CD4-positive, alpha-beta T cell treated with Interleukin-6 at 100 ng/mL for 8 hours (primary cell): ENCODE measurements at regions not wholly inside any gene's neighbourhood (a gene's known extent, or its start where the extent isn't known, plus 50 kb on each side); places are given as distances from the start of the nearest gene placed in this dataset.

Source experiments
- DNase-seq: peaks from one replicate; pipeline ENCODE4 v3.0.0-alpha.2; 2020; ENCODE audit warnings: mixed read lengths, low spot score

GRCh38 chr2:238688193-238689153 is 159.4 kb upstream of the TWIST2 start:
- no peak for DNase-seq

- no peak for DNase-seq
Measured at GRCh38 chr2:238689331-238689730, 158.6 kb upstream of the TWIST2 start.

GRCh38 chr2:238689871-238690389 is 158.0 kb upstream of the TWIST2 start:
- DNase-seq, result no peak

GRCh38 chr2:238690511-238690910 is 157.4 kb upstream of the TWIST2 start:
- no peak for DNase-seq

DNA sequence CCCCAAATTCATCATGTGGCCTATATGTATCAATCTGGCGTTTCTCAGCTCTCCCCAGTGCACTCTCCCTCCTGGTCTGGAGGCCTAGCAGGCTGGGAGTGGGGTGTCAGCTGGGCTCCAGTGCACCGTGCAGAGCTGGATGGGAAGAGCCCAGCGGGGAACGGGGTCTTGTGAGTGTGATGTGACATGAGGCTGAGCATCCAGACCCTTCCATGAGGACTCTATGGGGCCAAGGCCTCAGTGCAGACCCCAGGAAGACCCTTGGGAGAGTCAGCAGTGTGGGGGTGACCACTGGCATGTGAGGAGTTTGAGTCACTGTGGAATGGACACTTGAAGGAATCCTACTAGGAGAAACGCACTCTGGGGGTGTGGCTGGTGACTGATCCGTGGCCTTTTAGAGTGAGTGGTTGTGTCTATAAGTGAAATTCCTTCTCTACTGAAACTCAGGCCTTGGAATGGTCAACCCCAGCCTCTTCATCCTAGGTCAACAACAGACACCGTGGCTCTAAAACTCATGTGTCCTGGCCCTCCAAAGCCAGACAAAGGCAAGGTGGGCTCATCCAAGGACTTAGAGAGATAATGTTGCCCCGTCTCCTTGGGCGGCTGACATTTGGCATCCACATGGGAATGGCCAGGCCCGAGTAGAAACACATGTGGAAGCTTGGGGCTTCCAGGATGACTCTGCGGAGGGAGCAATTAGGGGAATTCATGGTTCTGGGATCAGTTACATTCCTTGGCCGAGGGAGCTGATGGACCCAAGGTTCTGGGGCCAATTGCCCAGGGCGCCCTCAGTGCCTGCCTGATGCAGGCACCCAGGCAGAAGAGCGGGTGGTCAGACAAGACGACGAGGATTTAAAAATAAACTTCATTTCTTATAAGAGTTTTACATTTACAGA is 156.0 kb upstream of the TWIST2 start:
- DNase-seq, result no peak

DNA sequence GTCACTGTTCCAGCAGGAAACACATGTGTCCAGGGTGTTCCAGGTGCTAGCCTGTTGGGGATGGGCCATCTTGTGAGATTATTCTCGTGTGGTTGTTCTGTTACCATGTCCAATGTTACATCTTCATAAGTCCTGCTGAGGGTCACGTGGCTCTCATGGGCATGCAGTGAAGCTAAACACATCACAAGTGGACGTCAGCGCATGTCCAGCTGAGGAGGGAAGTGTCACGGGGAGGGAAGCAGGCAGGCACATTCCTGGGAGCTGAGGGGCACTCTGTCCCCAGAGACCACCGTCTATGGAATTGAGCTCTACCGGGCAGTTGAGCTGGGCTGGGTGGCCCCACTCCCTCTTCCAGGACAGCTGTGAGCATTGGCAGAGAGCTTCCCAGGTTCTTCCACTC is 155.3 kb upstream of the TWIST2 start:
- no peak for DNase-seq

DNA sequence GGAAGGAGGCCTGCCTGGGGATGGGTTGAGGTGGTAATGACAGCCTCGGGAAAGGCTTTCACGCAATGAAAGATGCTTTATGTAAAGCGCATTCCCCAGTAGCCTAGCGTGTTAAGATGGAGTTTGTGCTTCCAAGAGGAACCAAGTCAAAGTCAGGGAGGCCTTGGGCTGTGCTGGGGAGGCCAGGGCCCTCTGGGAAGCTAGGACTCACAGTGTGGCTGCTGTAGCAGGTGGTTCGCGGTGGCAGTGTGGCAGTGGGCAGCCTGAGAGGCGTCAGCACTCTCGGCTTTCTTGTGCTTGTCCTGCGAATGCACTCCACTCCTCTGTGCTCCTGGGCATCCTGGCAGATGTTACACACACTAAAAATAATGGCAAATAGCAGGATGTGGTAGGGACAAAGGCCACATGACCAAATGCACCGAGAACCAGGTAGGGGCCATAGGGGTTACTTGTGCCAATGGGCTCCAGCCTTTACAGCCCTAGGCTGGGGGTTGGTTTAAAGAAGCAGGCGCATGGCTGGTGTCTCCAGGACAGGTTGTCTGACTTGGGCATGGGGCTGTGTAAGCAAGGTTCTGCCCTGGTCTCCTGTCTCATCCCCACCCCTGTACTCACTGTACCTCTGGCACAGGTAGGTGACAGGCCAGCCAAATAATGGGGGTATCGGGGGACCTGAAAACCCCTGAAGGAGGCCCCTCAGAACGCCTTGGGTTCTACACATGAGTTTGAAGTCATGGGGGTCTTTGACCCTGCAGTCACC is 154.4 kb upstream of the TWIST2 start:
- no peak for DNase-seq

- no peak for DNase-seq
Measured at GRCh38 chr2:238694136-238694755, 153.6 kb upstream of the TWIST2 start.

GRCh38 chr2:238694922-238695321 is 153.0 kb upstream of the TWIST2 start:
- no peak for DNase-seq

DNA sequence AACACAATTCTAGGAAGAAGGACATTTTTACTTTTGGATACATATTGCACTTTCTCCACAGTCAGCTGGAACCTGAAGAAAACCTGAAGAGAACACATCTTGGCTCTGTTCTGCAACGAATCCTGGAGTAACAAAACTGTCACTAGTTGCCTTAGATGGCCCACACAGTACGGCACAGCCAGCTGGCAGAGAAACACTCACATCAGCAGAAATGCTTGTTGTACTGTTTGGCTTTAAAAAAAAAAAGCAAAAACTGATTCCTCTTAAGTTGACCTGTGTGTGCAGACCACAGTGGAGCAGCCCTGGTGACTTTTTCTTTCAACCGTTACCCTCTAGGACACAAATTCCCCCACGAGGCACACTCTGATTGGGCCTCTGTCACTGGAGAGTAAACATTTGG is 152.3 kb upstream of the TWIST2 start:
- DNase-seq, result no peak

DNA sequence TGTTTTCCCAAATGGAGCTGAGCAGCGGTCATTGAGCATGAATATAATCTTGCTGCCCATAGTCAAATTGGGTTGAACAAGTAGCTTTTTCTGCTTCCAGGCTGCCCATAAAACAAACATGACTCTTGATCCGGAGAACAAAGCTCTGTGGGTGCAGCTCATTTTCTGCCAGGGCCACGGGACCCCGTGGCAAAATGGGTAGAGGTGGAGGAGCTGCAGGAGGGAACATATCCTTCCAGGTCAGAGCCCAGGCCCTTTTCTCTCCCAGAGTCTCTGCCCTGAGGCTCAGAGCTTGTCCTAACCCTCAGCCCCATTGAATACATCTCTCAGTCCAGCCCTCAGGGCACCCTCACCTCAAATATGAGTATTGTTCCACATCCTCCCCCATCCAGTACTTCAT is 151.6 kb upstream of the TWIST2 start:
- no peak for DNase-seq

DNA sequence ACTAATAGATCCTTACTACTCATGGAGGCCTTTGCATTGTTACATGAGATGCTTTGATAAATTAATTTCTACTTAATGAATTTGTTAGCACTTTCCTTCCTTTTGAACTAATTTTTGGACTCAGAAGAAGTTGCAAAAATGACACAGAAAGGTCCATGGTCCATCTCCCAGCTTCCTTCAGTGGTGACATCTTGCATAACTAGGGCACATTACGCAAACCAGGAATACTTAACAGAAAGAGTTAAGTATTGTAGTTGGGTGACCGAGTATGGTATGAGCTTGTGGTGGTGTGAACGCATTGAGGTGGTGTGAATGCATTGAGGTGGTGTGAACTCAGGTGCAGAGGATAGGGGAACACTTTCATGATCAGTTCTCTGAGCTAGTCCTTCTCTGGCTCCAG is 151.1 kb upstream of the TWIST2 start:
- DNase-seq, result no peak

DNA sequence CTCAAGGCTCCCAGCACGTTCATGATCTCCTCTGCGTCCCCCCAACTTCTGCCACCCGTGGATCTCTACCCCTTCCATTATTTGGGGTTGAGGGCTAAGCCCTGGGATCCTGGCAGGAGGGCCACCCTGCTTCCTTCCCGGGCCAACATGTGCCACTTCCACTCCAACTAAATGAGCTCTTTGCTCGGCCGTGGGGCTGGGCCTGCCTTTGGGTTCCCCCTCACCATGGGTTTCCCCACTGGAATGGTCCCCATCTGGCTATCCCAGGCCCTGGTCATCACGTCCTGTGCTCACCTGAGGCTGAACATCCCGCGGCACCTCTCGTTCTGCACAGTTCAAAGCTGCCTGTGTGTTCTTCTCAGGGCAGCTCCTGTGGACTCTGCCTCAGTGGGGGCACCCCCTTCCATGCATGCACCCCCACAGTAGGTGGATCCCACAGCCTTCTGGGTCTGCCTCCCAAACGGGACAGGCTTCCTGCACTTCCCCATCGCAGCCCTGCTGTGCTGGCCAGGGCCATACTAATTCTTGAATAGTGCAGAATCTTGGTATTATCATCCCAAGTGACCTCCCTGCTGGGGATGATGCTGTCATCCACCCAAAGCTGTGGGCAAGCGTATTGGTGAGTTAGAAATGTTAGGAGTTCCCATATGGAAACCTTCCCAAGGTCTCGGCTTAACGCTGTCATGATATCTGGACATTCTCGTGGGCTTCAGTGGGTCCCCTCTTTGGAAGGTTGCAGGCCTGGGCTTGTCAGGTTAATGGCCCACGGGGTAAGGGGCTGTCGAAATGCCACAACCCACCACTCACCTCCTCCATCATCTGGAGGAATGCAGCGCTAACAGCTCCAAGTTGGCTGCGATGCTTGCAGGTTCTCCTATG is 150.5 kb upstream of the TWIST2 start:
- no peak for DNase-seq

- DNase-seq, result no peak
Measured at GRCh38 chr2:238698072-238698352, 149.9 kb upstream of the TWIST2 start.

DNA sequence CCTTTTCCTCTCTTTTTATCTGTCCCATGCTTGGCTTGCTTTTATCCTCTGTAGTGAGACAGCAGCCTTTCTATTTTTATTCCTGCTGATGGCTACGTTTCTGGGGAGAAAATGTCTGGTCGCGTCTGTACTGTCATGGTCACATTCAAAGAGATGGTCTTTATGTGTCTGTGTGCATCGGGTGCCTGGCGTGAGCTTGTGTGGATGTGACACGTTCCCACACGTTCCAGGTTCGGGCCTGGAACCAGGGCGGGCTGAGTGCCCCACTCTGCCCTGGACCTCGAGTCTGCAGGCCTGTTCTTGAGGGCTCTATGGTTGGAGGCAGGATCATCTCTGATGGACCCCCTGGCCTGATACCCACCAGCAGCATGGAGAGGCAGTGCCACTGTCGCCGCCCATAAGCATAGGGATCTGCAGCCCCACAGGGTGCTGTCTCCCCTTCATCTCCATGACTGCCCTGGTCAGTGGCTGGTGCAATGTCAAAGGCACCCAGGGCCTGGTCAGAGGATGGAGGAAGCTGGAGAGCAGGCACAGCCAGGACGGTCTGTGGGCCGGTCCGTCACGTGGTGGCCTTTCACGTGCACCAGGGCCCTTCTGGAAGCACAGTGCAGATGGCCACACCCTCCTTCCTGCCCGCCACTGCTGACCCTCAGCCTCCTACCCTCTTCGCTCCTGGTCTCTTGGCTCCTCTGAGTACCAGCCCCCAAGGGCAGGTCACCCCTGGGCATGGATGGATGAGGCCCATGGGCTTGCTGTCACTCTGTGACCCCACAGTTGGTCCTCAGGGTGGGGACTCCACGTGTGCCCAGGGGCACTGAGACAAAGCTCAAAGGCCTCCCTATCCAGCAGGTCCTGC is 149.2 kb upstream of the TWIST2 start:
- no peak for DNase-seq

DNA sequence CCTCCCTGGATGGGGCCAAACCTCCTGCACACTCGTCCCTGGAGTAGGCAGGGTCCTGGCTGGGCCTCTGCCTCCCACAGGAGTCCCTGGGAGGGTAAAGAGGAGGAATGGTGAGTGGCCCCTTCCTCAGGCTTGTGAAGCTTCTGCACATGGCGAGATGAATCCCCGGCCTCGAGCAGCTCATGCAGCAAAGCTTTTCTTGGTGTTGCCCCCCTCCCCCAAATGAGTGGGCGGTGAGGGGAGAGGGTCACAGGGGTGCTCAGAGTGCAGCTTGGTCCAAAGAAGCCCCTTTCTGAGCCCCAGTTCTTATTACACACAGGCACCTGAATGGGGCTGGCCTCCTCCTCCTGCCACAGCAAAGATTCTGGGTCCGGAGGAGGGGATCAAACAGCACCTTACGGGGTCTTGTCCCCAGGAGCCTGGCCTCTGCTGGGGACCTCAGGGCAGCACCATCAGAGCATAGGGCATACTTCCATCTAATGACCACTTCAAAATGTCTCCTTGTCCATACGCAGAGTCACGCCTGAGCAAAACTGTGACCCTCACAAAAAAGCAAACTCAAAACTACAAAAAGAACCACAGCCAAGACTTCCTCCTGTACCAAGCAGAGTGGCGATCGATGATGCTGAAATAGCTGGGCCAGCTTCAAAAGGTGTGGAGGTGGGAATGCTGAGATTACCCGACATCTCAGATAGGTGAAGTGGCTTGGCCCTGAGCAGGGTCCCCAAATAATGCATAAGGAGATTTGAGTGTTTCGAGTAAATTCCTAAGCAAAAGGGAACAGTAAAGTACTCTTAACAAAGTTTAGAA is 148.4 kb upstream of the TWIST2 start:
- DNase-seq, result no peak

GRCh38 chr2:238700117-238700457 is 147.8 kb upstream of the TWIST2 start:
- no peak for DNase-seq

DNA sequence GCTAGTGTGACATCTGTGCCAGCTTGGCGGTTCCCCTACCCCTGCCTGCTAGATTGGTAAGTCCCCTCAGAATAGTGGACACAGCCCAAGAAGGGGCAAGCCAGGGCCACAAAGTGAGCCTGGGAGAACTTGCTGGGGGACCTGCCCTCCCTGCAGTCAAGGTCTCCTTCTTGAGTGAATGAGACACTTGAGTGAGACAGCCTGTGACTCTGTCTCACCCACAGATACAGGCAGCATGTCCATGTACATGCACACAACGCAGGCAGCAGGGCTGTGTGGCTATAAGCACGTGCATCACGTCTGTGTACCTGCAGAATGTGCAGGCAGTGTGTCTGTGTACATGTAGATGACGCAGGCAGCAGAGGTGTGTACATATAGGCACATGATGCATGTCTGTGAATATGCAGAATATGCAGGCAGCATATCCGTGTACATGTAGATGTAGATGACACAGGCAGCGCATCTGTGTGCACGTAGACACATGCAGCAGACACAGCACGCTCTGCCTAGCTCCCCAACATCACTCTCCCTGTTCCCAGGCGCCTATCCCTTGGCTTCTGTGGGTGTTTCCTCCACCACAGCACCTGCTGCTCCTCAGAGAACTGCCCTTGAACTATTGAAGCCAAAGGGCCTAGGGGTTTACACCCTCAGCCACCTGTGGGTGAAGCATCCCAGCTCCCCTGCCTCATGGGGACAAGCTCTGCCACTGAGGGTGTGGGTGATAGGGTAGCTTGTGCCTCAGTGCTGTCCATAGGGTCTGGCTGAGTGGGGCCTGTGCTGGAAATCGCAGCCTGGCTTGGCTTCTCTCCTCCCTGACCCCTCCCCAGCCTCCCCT is 147.2 kb upstream of the TWIST2 start:
- no peak for DNase-seq
